Loucy (cell line): ENCODE measurements at regions not wholly inside any gene's neighbourhood (a gene's known extent, or its start where the extent isn't known, plus 50 kb on each side); places are given as distances from the start of the nearest gene placed in this dataset.

Experiments used
- EZH2phosphoT487 ChIP-seq: fragments of 200-600 bp; IDR thresholded peaks from 2 replicates; pipeline ENCODE4 v1.6.1; 2018; ENCODE audit warnings: antibody characterized with exemption, mild to moderate bottlenecking, moderate library complexity, borderline replicate concordance
- TF ChIP-seq, protein P1 (sequence below): fragments of 200-600 bp; sonication (generic); conservative IDR thresholded peaks from 2 replicates; pipeline ENCODE4 v1.5.1; 2014; ENCODE audit warnings: mild to moderate bottlenecking, antibody characterized with exemption, low read length

DNA sequence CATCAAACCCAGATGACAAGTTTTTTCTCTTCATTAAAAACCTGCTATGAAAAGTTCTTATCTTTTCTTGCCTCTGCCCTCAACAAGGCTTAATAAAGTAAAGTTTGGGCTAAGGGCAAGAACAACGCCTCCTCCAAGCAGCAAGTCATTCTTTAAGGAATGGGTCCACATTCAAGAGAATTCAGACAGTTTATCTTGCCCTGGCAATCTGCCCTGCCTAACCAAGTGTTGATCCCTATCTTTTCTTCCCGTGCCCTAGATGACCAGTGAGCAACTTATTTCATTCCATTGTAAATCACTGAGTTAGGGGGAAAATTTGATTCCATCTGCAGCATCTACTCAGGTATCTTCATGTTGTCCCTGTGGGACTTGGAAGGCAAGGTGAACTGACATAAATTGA lies 370.3 kb upstream of the DPPA4 start:
- TF ChIP-seq, protein P1, sequence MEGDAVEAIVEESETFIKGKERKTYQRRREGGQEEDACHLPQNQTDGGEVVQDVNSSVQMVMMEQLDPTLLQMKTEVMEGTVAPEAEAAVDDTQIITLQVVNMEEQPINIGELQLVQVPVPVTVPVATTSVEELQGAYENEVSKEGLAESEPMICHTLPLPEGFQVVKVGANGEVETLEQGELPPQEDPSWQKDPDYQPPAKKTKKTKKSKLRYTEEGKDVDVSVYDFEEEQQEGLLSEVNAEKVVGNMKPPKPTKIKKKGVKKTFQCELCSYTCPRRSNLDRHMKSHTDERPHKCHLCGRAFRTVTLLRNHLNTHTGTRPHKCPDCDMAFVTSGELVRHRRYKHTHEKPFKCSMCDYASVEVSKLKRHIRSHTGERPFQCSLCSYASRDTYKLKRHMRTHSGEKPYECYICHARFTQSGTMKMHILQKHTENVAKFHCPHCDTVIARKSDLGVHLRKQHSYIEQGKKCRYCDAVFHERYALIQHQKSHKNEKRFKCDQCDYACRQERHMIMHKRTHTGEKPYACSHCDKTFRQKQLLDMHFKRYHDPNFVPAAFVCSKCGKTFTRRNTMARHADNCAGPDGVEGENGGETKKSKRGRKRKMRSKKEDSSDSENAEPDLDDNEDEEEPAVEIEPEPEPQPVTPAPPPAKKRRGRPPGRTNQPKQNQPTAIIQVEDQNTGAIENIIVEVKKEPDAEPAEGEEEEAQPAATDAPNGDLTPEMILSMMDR: no peak
- TF ChIP-seq EZH2phosphoT487: no peak
